Activated T-helper 2 cell treated with anti-CD3 and anti-CD28 coated beads, Interferon-gamma antibody, Interleukin-2, Interleukin-4, amounts not matched to agents 10 μg/mL and 5 μg/mL and 100 μg/mL, durations not matched to agents 14 hours and 24 hours and 36 hours (primary cell): ENCODE measurements at regions not wholly inside any gene's neighbourhood (a gene's known extent, or its start where the extent isn't known, plus 50 kb on each side); places are given as distances from the start of the nearest gene placed in this dataset.
"Not testable (repeated sequence)": the region's sequence is repeated elsewhere in the genome, so short reads cannot be mapped to it uniquely, and the experiment has no call there.

Experiments used
- DNase-seq: peaks from one replicate; pipeline ENCODE4 v3.0.0; 2021; ENCODE audit warnings: low spot score
- H3K27ac Mint-ChIP-seq: one replicate; pipeline ENCODE4 v1.8.0; 2021; ENCODE audit warnings: mixed read lengths
- H3K27me3 Mint-ChIP-seq: one replicate; pipeline ENCODE4 v1.8.0; 2021; ENCODE audit warnings: low read depth, mixed read lengths
- H3K36me3 Mint-ChIP-seq: one replicate; pipeline ENCODE4 v1.8.0; 2021; ENCODE audit warnings: low read depth, mixed read lengths
- H3K4me1 Mint-ChIP-seq: one replicate; pipeline ENCODE4 v1.8.0; 2021; ENCODE audit warnings: low read depth, mixed read lengths
- H3K4me3 Mint-ChIP-seq: one replicate; pipeline ENCODE4 v1.8.0; 2021; ENCODE audit warnings: low read depth, mild to moderate bottlenecking, moderate library complexity, mixed read lengths
- H3K9me3 Mint-ChIP-seq: one replicate; pipeline ENCODE4 v1.8.0; 2021; ENCODE audit warnings: mixed read lengths
- intact Hi-C: fragments of 100-400 bp; cut with micrococcal nuclease; formaldehyde crosslinking; loops from one replicate; pipeline ENCODE4 v1.15.1; 2023

GRCh38 chr3:102006812-102007485, 157.6 kb downstream of the NFKBIZ start:
- H3K9me3 Mint-ChIP-seq, result peaks cover 16% of the 10 kb centered on the region
- peaks cover 11% of the 10 kb centered on the region for H3K4me1 Mint-ChIP-seq
- peaks cover 6% of the 10 kb centered on the region for H3K36me3 Mint-ChIP-seq
- H3K27me3 Mint-ChIP-seq, result peaks cover 5% of the 10 kb centered on the region
- no peak overlapping the region for H3K4me3 Mint-ChIP-seq
- no peak for DNase-seq
- no peak overlapping the region for H3K27ac Mint-ChIP-seq
- intact Hi-C loops, result no loop called here

DNA sequence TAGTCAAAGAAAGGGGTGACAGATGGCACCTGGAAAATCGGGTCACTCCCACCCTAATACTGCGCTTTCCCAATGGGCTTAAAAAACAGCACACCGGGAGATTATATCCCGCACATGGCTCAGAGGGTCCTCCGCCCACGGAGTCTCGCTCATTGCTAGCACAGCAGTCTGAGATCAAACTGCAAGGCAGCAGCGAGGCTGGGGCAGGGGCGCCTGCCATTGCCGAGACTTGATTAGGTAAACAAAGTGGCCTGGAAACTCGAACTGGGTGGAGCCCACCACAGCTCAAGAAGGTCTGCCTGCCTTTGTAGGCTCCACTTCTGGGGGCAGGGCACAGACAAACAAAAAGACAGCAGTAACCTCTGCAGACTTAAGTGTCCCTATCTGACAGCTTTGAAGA, 159.1 kb downstream of the NFKBIZ start:
- H3K27me3 Mint-ChIP-seq, intact Hi-C loops: not testable (repeated sequence)

DNA sequence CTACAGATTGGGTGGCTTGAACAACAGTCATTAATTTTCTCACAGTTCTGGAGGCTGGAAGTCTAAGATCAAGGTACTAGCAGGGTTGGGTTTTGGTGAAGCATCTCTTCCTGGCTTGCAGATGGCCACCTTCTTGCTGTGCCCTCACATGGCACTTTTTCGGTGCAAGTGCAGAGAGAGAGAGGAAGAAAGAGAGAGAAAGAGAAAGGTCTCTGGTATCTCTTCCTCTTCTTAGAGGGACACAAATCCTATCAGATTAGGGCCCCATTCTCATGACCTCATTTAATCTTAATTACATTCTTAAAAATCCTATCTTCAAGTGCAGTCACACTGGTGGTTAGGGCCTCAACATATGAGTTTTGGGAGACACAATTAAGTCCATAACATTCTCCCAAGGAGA, 167.1 kb downstream of the NFKBIZ start:
- Mint-ChIP-seq H3K4me3 (no peak overlapping the region), H3K36me3 (peaks cover 3% of the 10 kb centered on the region), H3K9me3 (peaks cover 11% of the 10 kb centered on the region), H3K27me3 (peaks cover 5% of the 10 kb centered on the region), H3K27ac (no peak overlapping the region), H3K4me1 (peaks cover 29% of the 10 kb centered on the region)
- intact Hi-C loops, result no loop called here
- no peak for DNase-seq

More for the DNA sequence above, 159.1 kb downstream of the NFKBIZ start:
- H3K4me3 Mint-ChIP-seq, H3K27ac Mint-ChIP-seq, H3K4me1 Mint-ChIP-seq, DNase-seq, H3K36me3 Mint-ChIP-seq: not testable (repeated sequence)
- peaks cover 26% of the 10 kb centered on the region for H3K9me3 Mint-ChIP-seq

GRCh38 chr3:102017784-102018183, 168.5 kb downstream of the NFKBIZ start:
- intact Hi-C loops, result no loop called here

DNA sequence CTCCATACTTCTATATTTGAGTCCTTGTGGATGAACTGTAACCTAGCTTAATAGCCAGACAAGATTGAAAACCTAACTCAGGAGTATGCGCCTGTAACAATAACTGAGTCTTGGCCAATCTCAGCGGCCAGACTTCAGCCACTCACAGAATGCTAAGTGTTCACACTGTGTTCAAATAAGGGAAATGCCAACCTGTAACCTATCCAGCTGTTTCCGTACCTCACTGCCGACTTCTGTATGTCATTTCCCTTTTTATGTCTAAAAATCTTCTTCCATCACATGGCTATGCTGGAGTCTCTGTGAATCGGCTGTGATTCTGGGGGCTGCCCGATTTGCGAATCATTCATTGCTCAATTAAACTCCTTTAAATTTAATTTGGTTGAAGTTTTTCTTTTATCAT, 169.2 kb downstream of the NFKBIZ start:
- DNase-seq, result no peak
- Mint-ChIP-seq H3K27ac (no peak overlapping the region), H3K36me3 (no peaks in the 10 kb centered on the region), H3K9me3 (no peaks in the 10 kb centered on the region), H3K27me3 (peaks cover 5% of the 10 kb centered on the region), H3K4me1 (peaks cover 29% of the 10 kb centered on the region), H3K4me3 (no peak overlapping the region)
- intact Hi-C loops, result no loop called here

More at GRCh38 chr3:102017784-102018183, 168.5 kb downstream of the NFKBIZ start:
- no peak for DNase-seq
- Mint-ChIP-seq H3K27me3 (peaks cover 5% of the 10 kb centered on the region), H3K4me1 (peaks cover 29% of the 10 kb centered on the region), H3K4me3 (no peak overlapping the region), H3K9me3 (peaks cover 7% of the 10 kb centered on the region), H3K36me3 (peaks cover 3% of the 10 kb centered on the region), H3K27ac (peak overlapping the region; percentile 51)

GRCh38 chr3:102020735-102021134, 171.4 kb downstream of the NFKBIZ start:
- intact Hi-C loops, result no loop called here
- peaks cover 7% of the 10 kb centered on the region for H3K27me3 Mint-ChIP-seq
- H3K9me3 Mint-ChIP-seq, result peaks cover 4% of the 10 kb centered on the region
- H3K4me1 Mint-ChIP-seq, result peaks cover 33% of the 10 kb centered on the region
- H3K4me3 Mint-ChIP-seq, result no peak overlapping the region
- H3K36me3 Mint-ChIP-seq, result no peaks in the 10 kb centered on the region
- no peak for DNase-seq
- H3K27ac Mint-ChIP-seq, result no peak overlapping the region

DNA sequence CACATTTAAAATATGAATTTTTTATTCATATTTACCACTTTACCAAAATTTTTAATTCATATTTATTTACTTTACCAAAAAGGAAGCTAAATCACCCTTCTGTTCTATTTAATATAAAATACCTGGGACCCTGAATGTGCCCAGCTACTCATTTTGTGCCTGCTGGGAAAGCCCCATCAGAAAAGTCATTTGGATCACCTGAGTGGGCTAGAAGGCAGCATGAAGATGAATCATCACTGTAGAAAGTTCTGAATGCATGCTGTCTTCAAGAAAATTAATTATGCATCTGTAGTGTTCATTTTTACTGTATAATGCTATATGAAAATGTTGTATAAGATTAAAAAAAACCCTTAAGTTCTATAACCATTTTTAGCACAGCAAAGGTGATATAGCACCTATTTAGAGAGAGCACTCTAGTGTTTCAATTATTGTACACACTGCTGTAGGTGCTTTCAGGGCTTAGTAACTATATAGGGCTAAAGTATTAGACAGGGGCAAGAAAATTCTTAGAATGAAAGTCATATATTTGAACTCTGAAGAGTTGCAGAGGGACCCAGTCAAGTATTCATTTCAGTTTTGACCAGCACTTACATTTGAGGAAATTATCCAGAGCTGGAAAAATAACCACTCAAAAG, 175.1 kb downstream of the NFKBIZ start:
- Mint-ChIP-seq H3K27ac (no peak overlapping the region), H3K4me1 (peaks cover 18% of the 10 kb centered on the region), H3K36me3 (peaks cover 2% of the 10 kb centered on the region), H3K4me3 (no peak overlapping the region), H3K27me3 (peaks cover 6% of the 10 kb centered on the region), H3K9me3 (peaks cover 4% of the 10 kb centered on the region)
- intact Hi-C loops, result loop anchor here (1.0 kb wide), 1 partner anchor 174 kb away; no protein-coding TSS in a partner anchor
- no peak for DNase-seq

- no peak for DNase-seq
- peaks cover 10% of the 10 kb centered on the region for H3K4me1 Mint-ChIP-seq
- peaks cover 2% of the 10 kb centered on the region for H3K36me3 Mint-ChIP-seq
- peaks cover 4% of the 10 kb centered on the region for H3K9me3 Mint-ChIP-seq
- H3K27me3 Mint-ChIP-seq, result peaks cover 1% of the 10 kb centered on the region
- intact Hi-C loops, result no loop called here
- H3K4me3 Mint-ChIP-seq, result no peak overlapping the region
- H3K27ac Mint-ChIP-seq, result no peak overlapping the region
These were observed 176.4 kb downstream of the NFKBIZ start for GRCh38 chr3:102025606-102026270.

DNA sequence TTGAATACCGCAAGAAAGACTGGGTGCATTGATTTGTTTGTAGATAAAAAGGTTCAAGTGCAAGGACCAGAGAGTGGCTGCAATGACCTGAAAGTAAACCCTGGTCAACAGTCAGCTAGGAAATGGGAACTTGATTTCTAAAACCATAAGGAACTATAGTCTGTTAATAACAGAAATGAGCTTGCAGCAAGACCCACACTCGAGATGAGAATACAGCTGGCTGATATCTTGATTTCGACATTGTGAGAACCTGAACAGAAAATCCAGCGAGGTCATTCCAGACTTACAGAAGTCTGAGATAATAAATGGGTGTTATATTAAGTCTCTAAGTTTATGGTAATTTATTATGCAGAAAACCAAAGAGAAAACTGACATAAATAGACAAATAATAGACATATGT, 177.3 kb downstream of the NFKBIZ start:
- Mint-ChIP-seq H3K4me3 (no peak overlapping the region), H3K9me3 (peaks cover 8% of the 10 kb centered on the region), H3K4me1 (peaks cover 8% of the 10 kb centered on the region), H3K36me3 (peaks cover 2% of the 10 kb centered on the region), H3K27me3 (peaks cover 1% of the 10 kb centered on the region), H3K27ac (no peak overlapping the region)
- intact Hi-C loops, result no loop called here
- DNase-seq, result no peak

- intact Hi-C loops, result loop anchor here (5.0 kb wide), 2 partner anchors 38 to 62 kb away; no protein-coding TSS in a partner anchor
- DNase-seq, result no peak
- H3K9me3 Mint-ChIP-seq, result peaks cover 5% of the 10 kb centered on the region
- no peak overlapping the region for H3K4me3 Mint-ChIP-seq
- H3K27me3 Mint-ChIP-seq, result no peaks in the 10 kb centered on the region
- H3K27ac Mint-ChIP-seq, result no peak overlapping the region
- peaks cover 4% of the 10 kb centered on the region for H3K4me1 Mint-ChIP-seq
- peaks cover 2% of the 10 kb centered on the region for H3K36me3 Mint-ChIP-seq
These were observed 181.3 kb downstream of the NFKBIZ start for GRCh38 chr3:102030661-102031060.

DNA sequence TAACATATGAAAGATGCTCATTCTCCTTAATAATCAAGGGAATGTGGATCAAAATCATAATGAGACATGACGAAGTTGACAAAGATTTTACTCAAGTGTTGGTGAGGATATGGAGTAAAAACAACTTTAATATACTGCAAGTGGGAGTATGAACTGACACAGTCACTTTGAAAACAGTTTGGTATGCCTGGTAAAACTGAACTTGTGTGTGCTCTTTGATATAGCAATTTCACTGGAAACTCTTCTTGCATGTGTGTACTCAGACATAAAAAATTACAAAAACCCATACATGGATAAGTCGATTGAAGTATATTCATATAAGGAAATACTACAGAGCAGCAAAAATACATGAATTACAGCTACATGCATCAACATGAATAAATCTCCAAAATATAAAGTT, 182.5 kb downstream of the NFKBIZ start:
- Mint-ChIP-seq H3K9me3 (peaks cover 5% of the 10 kb centered on the region), H3K27ac (no peak overlapping the region), H3K27me3 (no peaks in the 10 kb centered on the region), H3K4me1 (peaks cover 6% of the 10 kb centered on the region), H3K36me3 (peaks cover 2% of the 10 kb centered on the region), H3K4me3 (no peak overlapping the region)
- DNase-seq, result no peak
- intact Hi-C loops, result loop anchor here (5.0 kb wide), 2 partner anchors 40 to 60 kb away; no protein-coding TSS in a partner anchor

DNA sequence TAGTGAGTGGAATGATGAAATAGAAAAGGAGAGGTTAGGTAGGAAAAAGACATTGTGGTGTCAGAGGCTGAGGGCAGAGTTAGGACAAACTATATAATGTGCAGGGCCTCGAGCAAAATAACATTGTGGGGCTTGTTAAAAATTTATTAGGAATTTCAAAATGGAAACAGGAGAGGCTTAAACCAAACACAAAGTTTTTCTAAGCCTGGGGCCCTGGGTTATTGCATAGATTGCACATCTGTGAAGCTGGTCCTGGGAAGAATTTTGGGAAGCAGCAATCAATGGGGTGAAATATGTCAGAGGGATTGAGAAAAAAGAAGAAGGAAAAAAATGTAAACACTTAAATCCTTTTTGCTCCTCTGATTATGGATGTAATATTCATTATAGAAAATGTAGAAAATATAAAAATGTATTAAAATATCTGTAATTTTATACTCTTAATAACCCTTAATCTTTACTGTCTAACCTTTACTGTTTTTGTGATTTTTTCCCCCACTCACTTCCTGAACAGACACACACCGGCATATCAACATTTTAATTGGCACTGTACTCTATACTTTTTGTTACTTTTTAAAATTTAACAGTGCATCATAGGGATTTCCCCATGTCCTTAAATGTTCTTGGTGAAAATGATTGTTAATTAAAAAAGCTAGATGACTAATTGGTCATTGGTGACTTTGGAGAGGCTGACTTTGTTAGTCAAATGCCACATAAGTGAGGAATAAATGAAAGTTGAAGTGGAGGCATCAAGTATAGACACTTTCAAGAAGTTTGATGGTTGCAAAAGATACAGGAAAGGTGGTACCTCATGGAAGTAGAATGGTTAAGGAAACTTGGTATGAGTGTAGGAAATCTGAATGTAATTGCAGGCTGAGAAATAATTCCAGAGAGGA, 183.4 kb downstream of the NFKBIZ start:
- H3K27ac Mint-ChIP-seq, result no peak overlapping the region
- peaks cover 6% of the 10 kb centered on the region for H3K4me1 Mint-ChIP-seq
- H3K27me3 Mint-ChIP-seq, result no peaks in the 10 kb centered on the region
- peaks cover 2% of the 10 kb centered on the region for H3K36me3 Mint-ChIP-seq
- H3K4me3 Mint-ChIP-seq, result no peak overlapping the region
- intact Hi-C loops, result loop anchor here (5.0 kb wide), 2 partner anchors 40 to 60 kb away; no protein-coding TSS in a partner anchor
- H3K9me3 Mint-ChIP-seq, result peaks cover 10% of the 10 kb centered on the region
- no peak for DNase-seq
